ENCODE measurements at regions not wholly inside any gene's neighbourhood (a gene's known extent, or its start where the extent isn't known, plus 50 kb on each side); places are given as distances from the start of the nearest gene placed in this dataset.

DNA sequence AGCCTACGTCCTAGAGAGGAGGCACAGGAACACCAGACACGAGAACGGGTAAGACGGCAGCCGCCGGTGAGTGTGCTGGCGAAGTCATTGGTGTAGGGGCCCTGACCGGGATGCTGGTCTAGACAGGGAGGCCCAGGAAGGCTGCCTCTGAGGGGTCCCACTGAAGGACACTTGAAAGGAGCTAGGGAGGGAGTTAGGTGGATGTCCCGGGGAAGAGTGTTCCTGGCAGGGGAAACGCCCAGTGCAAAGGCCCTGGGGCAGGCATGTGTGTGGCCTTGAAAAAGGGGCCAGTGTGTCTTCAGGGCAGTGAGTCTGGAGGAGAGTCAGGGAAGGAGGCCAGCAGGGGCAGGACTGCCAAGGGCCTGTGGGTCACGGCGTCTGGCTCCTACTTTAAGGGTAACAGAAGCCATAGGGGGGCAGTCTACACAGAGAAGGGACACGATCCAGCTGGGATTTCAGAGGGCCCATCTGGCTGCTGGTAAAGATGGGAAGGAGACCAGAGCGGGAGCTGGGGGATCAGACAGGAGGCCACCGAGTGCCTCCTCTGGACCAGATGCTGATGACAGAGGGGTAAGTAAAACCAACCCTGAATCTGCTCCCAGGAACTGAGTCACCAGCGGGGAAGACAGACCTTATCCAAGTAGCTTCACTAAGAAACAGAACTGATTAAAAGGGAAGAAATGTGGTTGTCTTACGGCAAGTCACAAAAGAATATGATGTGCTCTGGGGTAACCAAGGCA is 115.9 kb downstream of the LITAF start:
- H3K36me3 ChIP-seq (ENCODE audit: insufficient read depth, low read length), result no peaks in the 10 kb centered on the region
- peaks cover 50% of the 10 kb centered on the region for H3K27me3 ChIP-seq (ENCODE audit: control insufficient read depth, insufficient read depth, low read length)
- no peak overlapping the region for H3K9ac ChIP-seq (ENCODE audit: low read depth, low read length)
- no peak overlapping the region for H3K4me3 ChIP-seq (ENCODE audit: low read length)
- no peak overlapping the region for H3K4me2 ChIP-seq (ENCODE audit: low read length)
- no peaks in the 10 kb centered on the region for H3K9me3 ChIP-seq (replicated peaks; ENCODE audit: low read length)
- H3K4me1 ChIP-seq (ENCODE audit: control insufficient read depth, insufficient read depth, low read length), result no peaks in the 10 kb centered on the region

DNA sequence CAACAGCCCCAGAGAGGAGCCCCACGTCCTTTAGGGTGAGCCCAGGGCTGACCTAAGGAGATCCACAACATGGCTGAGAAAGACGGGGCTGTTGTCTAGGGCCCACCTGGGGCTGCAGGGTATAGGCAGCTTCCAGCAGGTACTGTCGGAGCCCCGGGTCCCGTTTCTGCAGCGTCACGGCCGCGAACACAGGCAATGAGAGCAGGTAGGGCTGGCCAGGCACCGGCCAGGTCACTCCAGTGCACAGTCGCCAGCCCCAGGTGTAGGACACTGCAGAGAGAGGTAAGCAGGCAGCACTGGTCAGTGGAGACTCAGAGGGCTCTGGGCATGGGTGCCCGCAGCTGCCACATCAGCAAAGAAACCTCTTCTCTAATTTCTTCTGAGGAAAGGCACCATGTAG is 115.2 kb downstream of the LITAF start:
- H3K4me3 ChIP-seq (ENCODE audit: low read length), result no peak overlapping the region

DNA sequence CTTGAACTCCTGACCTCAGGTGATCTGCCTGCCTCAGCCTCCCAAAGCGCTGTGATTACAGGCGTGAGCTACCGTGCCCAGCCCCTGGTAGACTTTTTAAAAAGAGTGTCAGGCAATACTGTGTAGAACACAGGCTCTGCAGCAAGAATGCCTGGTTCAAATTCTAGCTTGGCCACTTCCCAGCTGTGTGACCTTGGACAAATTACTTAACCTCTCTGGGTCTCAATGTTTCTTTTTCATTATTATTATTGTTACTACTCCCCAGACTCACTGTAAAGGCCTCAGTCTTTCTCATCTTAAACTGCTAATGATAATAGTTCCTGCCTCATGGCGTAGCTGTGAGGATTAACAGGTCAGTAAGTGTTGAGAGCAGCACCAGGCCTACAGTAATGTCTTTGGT is 114.3 kb downstream of the LITAF start:
- peaks cover 51% of the 10 kb centered on the region for H3K27me3 ChIP-seq (ENCODE audit: control insufficient read depth, insufficient read depth, low read length)
- no peaks in the 10 kb centered on the region for H3K9me3 ChIP-seq (replicated peaks; ENCODE audit: low read length)
- H3K36me3 ChIP-seq (ENCODE audit: insufficient read depth, low read length), result no peaks in the 10 kb centered on the region
- no peaks in the 10 kb centered on the region for H3K4me1 ChIP-seq (ENCODE audit: control insufficient read depth, insufficient read depth, low read length)
- H3K4me2 ChIP-seq (ENCODE audit: low read length), result no peak overlapping the region
- no peak overlapping the region for H3K9ac ChIP-seq (ENCODE audit: low read depth, low read length)
- H3K4me3 ChIP-seq (ENCODE audit: low read length), result no peak overlapping the region

More for the DNA sequence above, 115.2 kb downstream of the LITAF start:
- H3K27me3 ChIP-seq (ENCODE audit: control insufficient read depth, insufficient read depth, low read length), result peaks cover 53% of the 10 kb centered on the region
- no peak overlapping the region for H3K9ac ChIP-seq (ENCODE audit: low read depth, low read length)
- no peaks in the 10 kb centered on the region for H3K9me3 ChIP-seq (replicated peaks; ENCODE audit: low read length)
- H3K36me3 ChIP-seq (ENCODE audit: insufficient read depth, low read length), result no peaks in the 10 kb centered on the region
- H3K4me1 ChIP-seq (ENCODE audit: control insufficient read depth, insufficient read depth, low read length), result no peaks in the 10 kb centered on the region
- no peak overlapping the region for H3K4me2 ChIP-seq (ENCODE audit: low read length)

- Histone ChIP-seq H3K4me1 (ENCODE audit: control insufficient read depth, insufficient read depth, low read length) (no peaks in the 10 kb centered on the region), H3K27me3 (ENCODE audit: control insufficient read depth, insufficient read depth, low read length) (peaks cover 46% of the 10 kb centered on the region), H3K9me3 (replicated peaks; ENCODE audit: low read length) (no peaks in the 10 kb centered on the region), H3K9ac (ENCODE audit: low read depth, low read length) (no peak overlapping the region), H3K4me3 (ENCODE audit: low read length) (no peak overlapping the region), H3K36me3 (ENCODE audit: insufficient read depth, low read length) (no peaks in the 10 kb centered on the region), H3K4me2 (ENCODE audit: low read length) (no peak overlapping the region)
Observed at GRCh38 chr16:11472851-11473250, 113.9 kb downstream of the LITAF start.

- no peaks in the 10 kb centered on the region for H3K4me1 ChIP-seq (ENCODE audit: control insufficient read depth, insufficient read depth, low read length)
- no peak overlapping the region for H3K4me3 ChIP-seq (ENCODE audit: low read length)
- H3K9me3 ChIP-seq (replicated peaks; ENCODE audit: low read length), result no peaks in the 10 kb centered on the region
- no peak overlapping the region for H3K4me2 ChIP-seq (ENCODE audit: low read length)
- no peaks in the 10 kb centered on the region for H3K36me3 ChIP-seq (ENCODE audit: insufficient read depth, low read length)
- no peak overlapping the region for H3K9ac ChIP-seq (ENCODE audit: low read depth, low read length)
- H3K27me3 ChIP-seq (ENCODE audit: control insufficient read depth, insufficient read depth, low read length), result peaks cover 42% of the 10 kb centered on the region
Observed at GRCh38 chr16:11473728-11474127, 113.0 kb downstream of the LITAF start.

DNA sequence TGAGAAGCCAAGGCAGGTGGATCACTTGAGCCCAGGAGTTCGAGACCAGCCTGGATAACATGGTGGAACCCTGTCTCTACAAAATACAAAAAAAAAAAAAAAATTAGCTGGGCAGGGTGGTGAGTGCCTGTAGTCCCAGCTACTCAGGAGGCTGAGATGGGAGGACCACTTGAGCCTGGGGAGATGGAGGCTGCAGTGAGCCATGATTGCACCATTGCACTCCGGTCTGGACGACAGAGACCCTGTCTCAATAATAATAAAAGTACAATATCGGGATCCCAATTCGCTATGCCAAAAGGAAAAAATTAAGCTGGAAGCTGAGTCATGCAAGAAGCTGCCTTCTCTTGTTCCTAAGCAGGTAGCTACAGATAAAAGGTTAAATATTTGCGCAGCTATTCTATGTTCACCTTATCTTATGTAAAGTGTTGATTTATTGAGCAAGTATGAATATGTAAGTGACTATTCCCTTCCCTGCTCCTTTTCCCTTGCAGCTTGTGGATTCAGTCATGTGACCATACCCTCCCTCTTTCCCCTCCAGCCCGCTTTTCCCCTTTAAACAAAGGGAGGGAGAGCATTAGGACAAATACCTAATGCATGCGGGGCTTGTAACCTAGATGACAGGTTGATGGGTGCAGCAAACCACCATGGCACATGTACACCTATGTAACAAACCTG is 112.0 kb downstream of the LITAF start:
- Histone ChIP-seq H3K27me3 (ENCODE audit: control insufficient read depth, insufficient read depth, low read length) (peaks cover 32% of the 10 kb centered on the region), H3K4me3 (ENCODE audit: low read length) (no peak overlapping the region), H3K9me3 (replicated peaks; ENCODE audit: low read length) (no peaks in the 10 kb centered on the region), H3K36me3 (ENCODE audit: insufficient read depth, low read length) (no peaks in the 10 kb centered on the region), H3K9ac (ENCODE audit: low read depth, low read length) (no peak overlapping the region), H3K4me1 (ENCODE audit: control insufficient read depth, insufficient read depth, low read length) (no peaks in the 10 kb centered on the region), H3K4me2 (ENCODE audit: low read length) (no peak overlapping the region)

DNA sequence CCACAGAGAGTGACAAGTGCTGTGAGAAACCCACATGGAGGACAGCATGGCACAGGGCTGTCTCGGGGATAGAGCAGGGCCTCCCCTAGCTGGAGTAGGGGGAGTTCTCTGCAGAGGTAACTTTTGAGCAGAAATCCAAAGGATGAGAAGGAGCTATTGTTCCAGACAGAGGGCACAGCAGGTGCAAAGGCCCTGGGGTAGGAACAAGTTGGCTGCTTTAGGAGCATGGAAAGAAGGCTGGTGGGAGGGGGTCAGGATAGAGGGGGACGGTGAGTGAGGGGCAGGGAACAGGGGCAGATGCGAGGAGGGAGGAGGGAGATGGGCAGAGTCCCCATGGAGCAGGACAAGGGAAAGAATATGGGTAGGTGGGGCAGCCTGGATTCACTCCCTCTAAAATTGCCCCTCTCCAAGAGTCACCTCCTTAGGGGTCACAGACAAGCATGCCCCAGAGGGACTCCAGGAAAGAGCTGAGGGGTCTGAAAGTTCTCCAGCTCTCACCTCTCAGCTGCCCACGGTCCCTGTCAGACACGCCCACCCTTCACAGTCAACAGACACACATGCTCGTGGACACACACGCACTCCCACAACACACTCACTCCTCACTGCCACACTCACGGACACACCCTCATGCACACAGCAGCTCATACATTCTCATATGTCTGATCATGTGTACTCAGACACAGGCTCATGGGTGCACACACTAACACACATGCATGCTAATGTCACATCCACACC is 110.7 kb downstream of the LITAF start:
- Histone ChIP-seq H3K4me2 (ENCODE audit: low read length) (no peak overlapping the region), H3K4me1 (ENCODE audit: control insufficient read depth, insufficient read depth, low read length) (no peaks in the 10 kb centered on the region), H3K27me3 (ENCODE audit: control insufficient read depth, insufficient read depth, low read length) (peaks cover 21% of the 10 kb centered on the region), H3K4me3 (ENCODE audit: low read length) (no peak overlapping the region), H3K36me3 (ENCODE audit: insufficient read depth, low read length) (no peaks in the 10 kb centered on the region), H3K9me3 (replicated peaks; ENCODE audit: low read length) (no peaks in the 10 kb centered on the region), H3K9ac (ENCODE audit: low read depth, low read length) (no peak overlapping the region)

GRCh38 chr16:11476676-11477075 is 110.0 kb downstream of the LITAF start:
- H3K4me3 ChIP-seq (ENCODE audit: low read length), result no peak overlapping the region
- H3K4me1 ChIP-seq (ENCODE audit: control insufficient read depth, insufficient read depth, low read length), result no peaks in the 10 kb centered on the region
- H3K9me3 ChIP-seq (replicated peaks; ENCODE audit: low read length), result no peaks in the 10 kb centered on the region
- H3K9ac ChIP-seq (ENCODE audit: low read depth, low read length), result no peak overlapping the region
- H3K27me3 ChIP-seq (ENCODE audit: control insufficient read depth, insufficient read depth, low read length), result peaks cover 15% of the 10 kb centered on the region
- H3K4me2 ChIP-seq (ENCODE audit: low read length), result no peak overlapping the region
- H3K36me3 ChIP-seq (ENCODE audit: insufficient read depth, low read length), result no peaks in the 10 kb centered on the region

- Histone ChIP-seq H3K9ac (ENCODE audit: low read depth, low read length) (no peak overlapping the region), H3K4me3 (ENCODE audit: low read length) (no peak overlapping the region), H3K36me3 (ENCODE audit: insufficient read depth, low read length) (no peaks in the 10 kb centered on the region), H3K27me3 (ENCODE audit: control insufficient read depth, insufficient read depth, low read length) (peaks cover 14% of the 10 kb centered on the region), H3K4me1 (ENCODE audit: control insufficient read depth, insufficient read depth, low read length) (no peaks in the 10 kb centered on the region), H3K9me3 (replicated peaks; ENCODE audit: low read length) (no peaks in the 10 kb centered on the region), H3K4me2 (ENCODE audit: low read length) (no peak overlapping the region)
Observed at GRCh38 chr16:11478431-11479119, 108.1 kb downstream of the LITAF start.

DNA sequence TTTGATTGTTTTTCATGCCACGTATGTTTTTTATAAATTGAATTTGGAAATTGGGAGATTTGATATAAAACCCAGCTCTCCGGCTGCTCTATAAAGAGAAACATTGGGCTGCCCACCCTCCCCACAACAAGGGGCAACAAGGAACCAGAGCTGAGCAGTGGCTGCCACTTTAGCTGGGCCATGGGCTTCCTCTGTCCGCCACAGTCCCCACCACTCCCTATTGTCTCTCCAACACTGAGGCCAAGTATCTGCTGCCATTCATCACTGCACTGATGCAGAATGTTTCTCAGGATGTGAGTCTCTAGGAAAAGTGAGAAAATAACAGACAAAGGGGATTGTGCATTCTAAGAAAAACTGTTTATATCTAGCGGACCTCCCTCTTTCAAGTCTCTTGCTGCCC is 106.8 kb downstream of the LITAF start:
- Histone ChIP-seq H3K4me2 (ENCODE audit: low read length) (no peak overlapping the region), H3K9me3 (replicated peaks; ENCODE audit: low read length) (no peaks in the 10 kb centered on the region), H3K27me3 (ENCODE audit: control insufficient read depth, insufficient read depth, low read length) (peaks cover 10% of the 10 kb centered on the region), H3K9ac (ENCODE audit: low read depth, low read length) (no peak overlapping the region), H3K4me3 (ENCODE audit: low read length) (no peak overlapping the region), H3K36me3 (ENCODE audit: insufficient read depth, low read length) (no peaks in the 10 kb centered on the region), H3K4me1 (ENCODE audit: control insufficient read depth, insufficient read depth, low read length) (no peaks in the 10 kb centered on the region)

DNA sequence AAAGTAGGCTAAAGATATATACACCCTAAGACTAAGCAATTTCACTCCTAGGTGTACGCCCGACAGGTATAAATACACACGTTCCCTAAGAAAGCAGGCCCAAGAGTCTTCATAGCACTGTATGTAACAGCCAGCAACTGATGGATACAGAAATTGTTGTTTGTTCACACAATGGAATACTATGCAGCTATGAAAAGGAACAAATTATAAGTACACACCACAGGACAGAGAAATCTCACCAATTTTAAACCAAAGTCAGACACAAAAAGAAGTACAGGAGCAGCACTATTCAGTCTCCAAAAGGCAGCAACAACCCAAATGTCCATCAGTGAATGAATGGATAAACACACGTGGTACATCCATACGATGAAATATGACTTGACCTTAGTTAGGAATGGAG is 106.1 kb downstream of the LITAF start:
- no peak overlapping the region for H3K9ac ChIP-seq (ENCODE audit: low read depth, low read length)
- peaks cover 5% of the 10 kb centered on the region for H3K27me3 ChIP-seq (ENCODE audit: control insufficient read depth, insufficient read depth, low read length)
- H3K9me3 ChIP-seq (replicated peaks; ENCODE audit: low read length), result no peaks in the 10 kb centered on the region
- H3K4me2 ChIP-seq (ENCODE audit: low read length), result no peak overlapping the region
- no peaks in the 10 kb centered on the region for H3K4me1 ChIP-seq (ENCODE audit: control insufficient read depth, insufficient read depth, low read length)
- H3K36me3 ChIP-seq (ENCODE audit: insufficient read depth, low read length), result no peaks in the 10 kb centered on the region
- H3K4me3 ChIP-seq (ENCODE audit: low read length), result no peak overlapping the region

All from skeletal muscle satellite cell (primary cell).